Renal pelvis (tissue), 1 donor: ENCODE measurements at regions not wholly inside any gene's neighbourhood (a gene's known extent, or its start where the extent isn't known, plus 50 kb on each side); places are given as distances from the start of the nearest gene placed in this dataset.
"Not testable (repeated sequence)": the region's sequence is repeated elsewhere in the genome, so short reads cannot be mapped to it uniquely, and the experiment has no call there.

ENCODE experiments used
- DNase-seq: peaks from one replicate; pipeline ENCODE4 v3.0.0-alpha.2; 2013

- DNase-seq, result no peak
These were observed 75.5 kb upstream of the CLDN5 start for GRCh38 chr22:19599626-19600243.

- not testable (repeated sequence) for DNase-seq
These were observed 79.1 kb upstream of the CLDN5 start for GRCh38 chr22:19603346-19603745.

- no peak for DNase-seq
These were observed 79.6 kb upstream of the CLDN5 start for GRCh38 chr22:19603767-19604166.

GRCh38 chr22:19604711-19605268, 80.6 kb upstream of the CLDN5 start:
- DNase-seq, result no peak

- no peak for DNase-seq
These were observed 81.5 kb upstream of the CLDN5 start for GRCh38 chr22:19605508-19606331.

GRCh38 chr22:19606332-19607191, 82.4 kb upstream of the CLDN5 start:
- DNase-seq, result no peak

GRCh38 chr22:19607192-19608002, 83.2 kb upstream of the CLDN5 start:
- no peak for DNase-seq

GRCh38 chr22:19608003-19608690, 83.9 kb upstream of the CLDN5 start:
- DNase-seq, result no peak

GRCh38 chr22:19609753-19610152, 85.5 kb upstream of the CLDN5 start:
- not testable (repeated sequence) for DNase-seq

- DNase-seq, result no peak
These were observed 86.5 kb upstream of the CLDN5 start for GRCh38 chr22:19610518-19611253.

GRCh38 chr22:19611590-19611989, 87.4 kb upstream of the CLDN5 start:
- no peak for DNase-seq

- DNase-seq, result no peak
These were observed 88.8 kb upstream of the CLDN5 start for GRCh38 chr22:19612866-19613572.

GRCh38 chr22:19614536-19614863, 90.3 kb upstream of the CLDN5 start:
- no peak for DNase-seq

- no peak for DNase-seq
These were observed 90.8 kb upstream of the CLDN5 start for GRCh38 chr22:19615001-19615461.

- DNase-seq, result no peak
These were observed 91.8 kb upstream of the CLDN5 start for GRCh38 chr22:19615867-19616581.

GRCh38 chr22:19619144-19620009, 94.9 kb upstream of the SEPTIN5 start:
- no peak for DNase-seq

GRCh38 chr22:19620742-19621371, 93.4 kb upstream of the SEPTIN5 start:
- no peak for DNase-seq
